HG03039 (cell line): ENCODE measurements at regions not wholly inside any gene's neighbourhood (a gene's known extent, or its start where the extent isn't known, plus 50 kb on each side); places are given as distances from the start of the nearest gene placed in this dataset.

Experiments
- ATAC-seq: cut with Tn5 transposase; IDR thresholded peaks from one replicate; pipeline ENCODE4 v1.9.1; 2021; ENCODE audit warnings: mild to moderate bottlenecking, moderate library complexity; ENCODE audit not compliant: unreplicated experiment

- ATAC-seq = no peak
These were observed 439.1 kb downstream of the FOXG1 start for GRCh38 chr14:29205658-29206057.

GRCh38 chr14:29215853-29216252 lies 449.3 kb downstream of the FOXG1 start:
- ATAC-seq = no peak

- ATAC-seq = no peak
These were observed 450.0 kb downstream of the FOXG1 start for GRCh38 chr14:29216268-29217232.

- no peak for ATAC-seq
These were observed 451.3 kb downstream of the FOXG1 start for GRCh38 chr14:29217813-29218450.

GRCh38 chr14:29220072-29220471 lies 453.5 kb downstream of the FOXG1 start:
- no peak for ATAC-seq

GRCh38 chr14:29220566-29220965 lies 454.0 kb downstream of the FOXG1 start:
- no peak for ATAC-seq

GRCh38 chr14:29222006-29222405 lies 455.4 kb downstream of the FOXG1 start:
- ATAC-seq = no peak

GRCh38 chr14:29222671-29223268 lies 456.2 kb downstream of the FOXG1 start:
- ATAC-seq = no peak

GRCh38 chr14:29223947-29224346 lies 457.4 kb downstream of the FOXG1 start:
- ATAC-seq = no peak

GRCh38 chr14:29227631-29228030 lies 461.0 kb downstream of the FOXG1 start:
- no peak for ATAC-seq

- ATAC-seq = no peak
These were observed 465.6 kb downstream of the FOXG1 start for GRCh38 chr14:29232153-29232552.

- no peak for ATAC-seq
These were observed 466.1 kb downstream of the FOXG1 start for GRCh38 chr14:29232711-29233110.

- ATAC-seq = no peak
These were observed 466.6 kb downstream of the FOXG1 start for GRCh38 chr14:29233188-29233587.

- no peak for ATAC-seq
These were observed 469.4 kb downstream of the FOXG1 start for GRCh38 chr14:29235991-29236390.

GRCh38 chr14:29236401-29236800 lies 469.8 kb downstream of the FOXG1 start:
- ATAC-seq = no peak

GRCh38 chr14:29236848-29237247 lies 470.3 kb downstream of the FOXG1 start:
- no peak for ATAC-seq

GRCh38 chr14:29240066-29240465 lies 473.5 kb downstream of the FOXG1 start:
- ATAC-seq = no peak

GRCh38 chr14:29242755-29243754 lies 476.5 kb downstream of the FOXG1 start:
- ATAC-seq = no peak

- no peak for ATAC-seq
These were observed 489.1 kb downstream of the FOXG1 start for GRCh38 chr14:29255692-29256091.

GRCh38 chr14:29262979-29263378 lies 496.4 kb downstream of the FOXG1 start:
- ATAC-seq = no peak

GRCh38 chr14:29264865-29265264 lies 498.3 kb downstream of the FOXG1 start:
- no peak for ATAC-seq
